Adrenal gland (tissue), 5 donors: ENCODE measurements at regions not wholly inside any gene's neighbourhood (a gene's known extent, or its start where the extent isn't known, plus 50 kb on each side); places are given as distances from the start of the nearest gene placed in this dataset.
"Not testable (repeated sequence)": the region's sequence is repeated elsewhere in the genome, so short reads cannot be mapped to it uniquely, and the experiment has no call there.

Experiments
- CTCF ChIP-seq, 6 experiments: fragments of 450-650 bp in 4 of 6; fragments of 200-600 bp in 2 of 6; sonication (generic) in 1 of 6; IDR thresholded peaks; 1 replicate in 5 of 6; 2 replicates in 1 of 6; pipeline versions ENCODE4 v1.5.1 to v1.8.0; 2016 to 2021; ENCODE audit warnings: antibody characterized with exemption in 6 of 6, mild to moderate bottlenecking in 2 of 6, moderate library complexity in 1 of 6
- POLR2A ChIP-seq, 2 donors: fragments of 450-650 bp; IDR thresholded peaks; one replicate each; pipeline ENCODE4 v1.6.1; 2017; ENCODE audit warnings: antibody characterized with exemption in 2 of 2, mild to moderate bottlenecking in 2 of 2, moderate library complexity in 1 of 2
- donor health status: DM: no; HTN: no; CAD: no.

GRCh38 chr1:194407238-194407637, 1220.8 kb upstream of the B3GALT2 start:
- not testable (repeated sequence) for TF ChIP-seq CTCF, POLR2A (IDR thresholded peaks at IDR 0.05)
